Heart right ventricle (tissue), 16 donors: ENCODE measurements at regions not wholly inside any gene's neighbourhood (a gene's known extent, or its start where the extent isn't known, plus 50 kb on each side); places are given as distances from the start of the nearest gene placed in this dataset.

Experiments
- ATAC-seq, 8 donors: fragments of 200-7000 bp; cut with Tn5 transposase; one replicate each; pipeline ENCODE4 v1.9.1; 2020; ENCODE audit warnings: mild to moderate bottlenecking in 8 of 8, moderate library complexity in 8 of 8, moderate number of reproducible peaks in 1 of 8
- DNase-seq, 2 donors: peaks; one replicate each; pipeline ENCODE4 v3.0.0-alpha.2; 2020
- H3K27ac ChIP-seq, 10 donors: fragments of 200-600 bp; sonication (generic) in 2 of 10; one replicate each; pipeline versions ENCODE4 v1.5.0 to v1.8.0; 2020 to 2022; ENCODE audit warnings: mild to moderate bottlenecking in 3 of 10
- H3K27me3 ChIP-seq, 7 donors: fragments of 200-600 bp; one replicate each; pipeline ENCODE4 v1.8.0; 2021 to 2022; ENCODE audit warnings: mild to moderate bottlenecking in 2 of 7
- H3K36me3 ChIP-seq, 9 donors: fragments of 200-600 bp; sonication (generic) in 1 of 9; one replicate each; pipeline versions ENCODE4 v1.5.0 to v1.8.0; 2020 to 2022; ENCODE audit warnings: mild to moderate bottlenecking in 2 of 9
- H3K4me1 ChIP-seq, 9 donors: fragments of 200-600 bp; sonication (generic) in 1 of 9; one replicate each; pipeline versions ENCODE4 v1.5.0 to v1.8.0; 2020 to 2022; ENCODE audit warnings: mild to moderate bottlenecking in 4 of 9
- H3K4me3 ChIP-seq, 10 donors: fragments of 200-600 bp; sonication (generic) in 2 of 10; one replicate each; pipeline versions ENCODE4 v1.5.0 to v1.8.0; 2020 to 2022; ENCODE audit warnings: mild to moderate bottlenecking in 7 of 10, moderate library complexity in 2 of 10
- H3K9me3 ChIP-seq, 11 donors: fragments of 200-600 bp in 10 of 11; sonication (generic) in 2 of 11; one replicate each; pipeline versions ENCODE4 v1.5.0 to v1.8.0; 2013 to 2022; ENCODE audit warnings: mild to moderate bottlenecking in 2 of 11, control low read depth in 1 of 11, moderate library complexity in 1 of 11
- CTCF ChIP-seq, 9 donors: fragments of 200-600 bp; sonication (generic) in 2 of 9; IDR thresholded peaks; one replicate each; pipeline versions ENCODE4 v1.5.0 to v1.8.0; 2021 to 2022; ENCODE audit warnings: antibody characterized with exemption in 9 of 9, mild to moderate bottlenecking in 5 of 9, moderate library complexity in 1 of 9
- WGBS, 2 donors: extraction: QIAGEN DNeasy Blood & Tissue Kit; methylation state at CpG; one replicate each; pipeline ENCODE4 v1.1.7; 2013; ENCODE audit warnings: inconsistent platforms in 1 of 2; 5-methylcytosine and 5-hydroxymethylcytosine counted together
- intact Hi-C, 10 donors: fragments of 100-400 bp; cut with DNase I; formaldehyde crosslinking; loops; one replicate each; pipeline versions ENCODE4 v1.11.1 to v1.14.2; 2022
- donor health status: Arrhythmogenic right ventricular cardiomyopathy.
- donor health status: ischemic (EF 13 %, LVEDD 7.1; RV severe dilation, severe dysfunction).
- donor health status: healthy with polysubstance abuse.
- donor health status: DM: no; HTN: yes; CAD: no.
- donor health status: DM: no; HTN: no; CAD: no.
- donor health status: ischemic (EF 25% LVEDD 6.9; RV normal size, moderate dysfunction).
- donor health status: ischemic (EF 25% LVEDD 5.7; RV mildly dilated, moderate dysfunction).
- donor health status: healthy.
- donor health status: DM: yes; HTN: yes; CAD: no.
- donor health status: Ischemic cardiomyopathy.
- donor health status: ischemic (EF 35%, LVEDD 5.7; RV mildly dilated, moderate dysfunction).
- donor health status: nonischemic (EF 11% LVEDD 7.7; RV severe dilation, severe dysfunction).
- donor health status: DM: yes; HTN: yes; CAD: no.
- donor health status: PGD.
- donor health status: ischemic (EF 29% LVEDD 5.4; RV normal size, mild dysfunction).
- donor health status: nonischemic (EF 23%, LVEDD 6.1; RV moderate dilation, normal function).

GRCh38 chr5:125550274-125550673 lies 803.8 kb upstream of the ZNF608 start:
- Histone ChIP-seq H3K4me3 (no peak overlapping the region), H3K36me3 (no peaks in the 10 kb centered on the region), H3K9me3 (no peaks in the 10 kb centered on the region), H3K27me3 (no peaks in the 10 kb centered on the region), H3K27ac (no peak overlapping the region), H3K4me1 (peaks cover 0 to 14% (median 9%) of the 10 kb centered on the region in 9 donors)
- WGBS, 2 donors = 19 to 26% methylated on average over 2 of the region's 2 CpGs
- DNase-seq (no peak), ATAC-seq (peak in 6 of 8 donors; percentile 43 to 82 (median 58))
- no peak for TF ChIP-seq CTCF (IDR thresholded peaks at IDR 0.05)
- intact Hi-C loops = no loop called here

- no peaks in the 10 kb centered on the region for H3K27me3 ChIP-seq
- peaks cover 0 to 14% (median 9%) of the 10 kb centered on the region in 9 donors for H3K4me1 ChIP-seq
- TF ChIP-seq CTCF (IDR thresholded peaks at IDR 0.05) = no peak
- H3K9me3 ChIP-seq = no peaks in the 10 kb centered on the region
- H3K36me3 ChIP-seq = no peaks in the 10 kb centered on the region
- H3K27ac ChIP-seq = no peak overlapping the region
- no peak for ATAC-seq
- DNase-seq = no peak
- no peak overlapping the region for H3K4me3 ChIP-seq
- intact Hi-C loops = no loop called here
Measured at GRCh38 chr5:125551246-125551645, 804.8 kb upstream of the ZNF608 start.

GRCh38 chr5:125551797-125552196 lies 805.4 kb upstream of the ZNF608 start:
- no peaks in the 10 kb centered on the region for H3K36me3 ChIP-seq
- H3K4me1 ChIP-seq = peaks cover 0 to 14% (median 9%) of the 10 kb centered on the region in 9 donors
- H3K9me3 ChIP-seq = no peaks in the 10 kb centered on the region
- no peaks in the 10 kb centered on the region for H3K27me3 ChIP-seq
- H3K4me3 ChIP-seq = no peak overlapping the region
- intact Hi-C loops = no loop called here
- no peak overlapping the region for H3K27ac ChIP-seq
- DNase-seq (no peak), ATAC-seq (no peak)
- TF ChIP-seq CTCF (IDR thresholded peaks at IDR 0.05) = no peak
- WGBS, 2 donors = 96% methylated on average over 4 of the region's 4 CpGs

GRCh38 chr5:125552486-125552885 lies 806.0 kb upstream of the ZNF608 start:
- intact Hi-C loops = no loop called here
- peaks cover 0 to 14% (median 9%) of the 10 kb centered on the region in 9 donors for H3K4me1 ChIP-seq
- 51 to 65% methylated on average over 1 of the region's 1 CpG for WGBS, 2 donors
- TF ChIP-seq CTCF (IDR thresholded peaks at IDR 0.05) = no peak
- no peak overlapping the region for H3K4me3 ChIP-seq
- no peaks in the 10 kb centered on the region for H3K27me3 ChIP-seq
- H3K9me3 ChIP-seq = no peaks in the 10 kb centered on the region
- no peaks in the 10 kb centered on the region for H3K36me3 ChIP-seq
- H3K27ac ChIP-seq = no peak overlapping the region
- ATAC-seq (no peak), DNase-seq (no peak)

GRCh38 chr5:125554355-125554754 lies 807.9 kb upstream of the ZNF608 start:
- 87 to 88% methylated on average over 2 of the region's 2 CpGs for WGBS, 2 donors
- ATAC-seq (no peak), DNase-seq (no peak)
- H3K36me3 ChIP-seq = no peaks in the 10 kb centered on the region
- no peak for TF ChIP-seq CTCF (IDR thresholded peaks at IDR 0.05)
- H3K27me3 ChIP-seq = no peaks in the 10 kb centered on the region
- no peak overlapping the region for H3K4me3 ChIP-seq
- no peak overlapping the region for H3K27ac ChIP-seq
- intact Hi-C loops = no loop called here
- H3K4me1 ChIP-seq = peaks cover 0 to 13% (median 5%) of the 10 kb centered on the region in 9 donors
- no peaks in the 10 kb centered on the region for H3K9me3 ChIP-seq
